ENCODE measurements at regions not wholly inside any gene's neighbourhood (a gene's known extent, or its start where the extent isn't known, plus 50 kb on each side); places are given as distances from the start of the nearest gene placed in this dataset.
A peak's percentile ranks its signal among the peaks of the same experiment; 100 is the strongest.

- TF ChIP-seq CTCF (conservative IDR thresholded peaks at IDR 0.05; ENCODE audit: control insufficient read depth, insufficient read depth, low read depth, low read length): no peak
- no peak overlapping the region for H3K4me3 ChIP-seq (ENCODE audit: control insufficient read depth, low read depth, low read length)
- DNase-seq (ENCODE audit: low read depth): no peak
Measured at GRCh38 chr12:58095002-58095401, 153.6 kb downstream of the ATP23 start.

DNA sequence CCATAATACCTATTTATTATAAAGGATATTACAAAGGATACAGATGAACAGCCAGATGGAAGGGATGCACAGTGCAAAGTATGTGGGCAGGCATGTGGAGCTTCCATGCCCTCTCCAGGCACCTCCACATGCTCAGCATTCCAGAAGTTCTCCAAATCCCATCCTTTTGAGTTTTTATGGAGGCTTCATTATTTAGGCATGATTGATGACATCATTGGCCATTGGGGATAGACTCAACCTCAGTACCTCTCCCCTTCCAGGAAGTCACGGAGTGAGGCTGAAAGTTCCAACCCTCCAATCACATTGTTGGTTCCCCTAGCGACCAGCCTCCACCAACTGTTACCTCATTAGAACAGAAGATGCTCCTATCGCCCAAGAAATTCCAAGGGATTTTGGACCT is 156.4 kb downstream of the ATP23 start:
- no peak overlapping the region for H3K4me3 ChIP-seq (ENCODE audit: control insufficient read depth, low read depth, low read length)
- no peak for DNase-seq (ENCODE audit: low read depth)
- no peak for TF ChIP-seq CTCF (conservative IDR thresholded peaks at IDR 0.05; ENCODE audit: control insufficient read depth, insufficient read depth, low read depth, low read length)

GRCh38 chr12:58099476-58099875 is 158.1 kb downstream of the ATP23 start:
- no peak for TF ChIP-seq CTCF (conservative IDR thresholded peaks at IDR 0.05; ENCODE audit: control insufficient read depth, insufficient read depth, low read depth, low read length)

DNA sequence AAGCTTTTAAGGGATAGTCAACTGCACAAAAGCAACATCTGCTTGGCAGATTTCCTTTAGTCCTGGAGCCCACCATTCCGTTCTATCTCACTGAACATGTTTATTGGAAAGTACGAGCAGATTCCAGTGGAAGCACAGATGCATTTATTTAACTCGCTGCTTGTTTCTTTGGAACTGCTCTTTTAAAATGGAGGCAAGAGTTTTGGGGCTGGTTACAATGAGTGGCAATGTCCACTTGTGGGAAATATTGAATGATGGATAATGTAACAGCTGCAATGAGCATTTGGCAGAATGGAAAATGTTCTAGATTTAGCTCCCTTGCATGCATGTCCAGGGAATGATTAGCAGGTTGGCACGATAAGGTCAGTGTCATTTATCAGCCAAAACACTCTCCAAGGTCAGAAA is 163.0 kb downstream of the ATP23 start:
- H3K4me3 ChIP-seq (ENCODE audit: control insufficient read depth, low read depth, low read length): no peak overlapping the region
- TF ChIP-seq CTCF (conservative IDR thresholded peaks at IDR 0.05; ENCODE audit: control insufficient read depth, insufficient read depth, low read depth, low read length): no peak
- DNase-seq (ENCODE audit: low read depth): no peak

More at GRCh38 chr12:58099476-58099875, 158.1 kb downstream of the ATP23 start:
- no peak for DNase-seq (ENCODE audit: low read depth)
- no peak overlapping the region for H3K4me3 ChIP-seq (ENCODE audit: control insufficient read depth, low read depth, low read length)

DNA sequence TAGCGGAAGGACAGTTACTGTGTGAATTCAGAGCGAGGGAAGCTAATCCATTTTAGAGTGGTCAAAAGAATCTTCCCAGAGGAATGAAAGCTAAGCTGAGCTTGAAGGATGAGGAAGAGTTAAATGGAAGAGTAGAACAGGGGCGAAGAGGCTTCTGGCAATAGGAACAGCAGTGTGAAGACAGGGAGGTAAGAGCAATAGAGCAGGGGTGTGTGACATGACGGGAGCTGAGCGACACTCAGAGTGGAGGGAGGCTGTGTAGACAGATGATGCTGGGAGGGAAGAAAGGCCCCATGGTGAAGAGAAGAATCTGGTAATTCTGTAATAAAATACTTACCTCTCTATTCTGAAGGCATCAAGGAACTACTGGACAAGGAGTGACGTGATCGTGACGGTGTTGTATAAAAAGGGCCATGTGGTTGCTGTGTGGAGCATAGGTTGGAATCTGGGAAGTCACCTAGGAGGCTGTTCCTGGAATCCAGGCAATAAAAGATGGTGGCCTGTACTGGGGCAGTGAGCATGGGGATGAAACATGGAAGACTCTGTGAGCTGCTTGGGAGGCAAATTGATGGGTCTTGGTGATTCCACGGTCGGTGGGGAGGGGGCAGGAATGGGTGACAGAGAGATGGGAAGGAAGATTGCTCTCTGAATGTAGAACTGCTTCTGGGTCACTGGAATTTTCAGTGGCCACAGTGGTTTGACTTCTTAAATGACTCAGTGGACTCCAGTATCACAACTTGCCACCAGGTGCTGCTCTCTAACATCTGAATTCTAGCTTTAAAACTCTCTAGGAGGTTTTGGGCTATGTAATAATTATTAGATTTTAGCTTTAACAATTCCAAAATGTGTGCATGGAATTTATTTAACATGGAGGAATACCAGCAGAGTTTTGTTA is 164.1 kb downstream of the ATP23 start:
- TF ChIP-seq CTCF (conservative IDR thresholded peaks at IDR 0.05; ENCODE audit: control insufficient read depth, insufficient read depth, low read depth, low read length): peak; percentile 48

DNA sequence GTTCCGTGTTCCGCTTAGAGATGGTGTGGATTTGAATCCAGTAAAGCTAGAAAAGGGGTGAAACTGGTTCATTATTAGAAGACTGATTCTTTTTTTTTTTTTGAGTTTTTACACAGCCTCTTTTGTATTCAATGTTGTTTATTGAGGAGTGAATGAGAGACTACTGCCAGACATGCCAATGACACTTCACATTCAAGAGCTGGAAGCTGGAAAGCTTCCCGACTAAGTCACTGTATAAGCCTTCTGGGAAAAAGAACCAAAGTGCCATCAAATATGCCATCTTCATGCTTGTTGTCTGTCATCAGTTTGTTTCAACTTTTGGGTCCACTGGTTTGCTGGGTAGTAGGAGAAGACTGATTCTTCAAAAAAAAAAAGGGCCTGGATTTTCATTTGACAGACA is 164.8 kb downstream of the ATP23 start:
- H3K4me3 ChIP-seq (ENCODE audit: control insufficient read depth, low read depth, low read length): no peak overlapping the region
- DNase-seq (ENCODE audit: low read depth): no peak
- TF ChIP-seq CTCF (conservative IDR thresholded peaks at IDR 0.05; ENCODE audit: control insufficient read depth, insufficient read depth, low read depth, low read length): no peak

More for the DNA sequence above, 164.1 kb downstream of the ATP23 start:
- peak; percentile 30 for DNase-seq (ENCODE audit: low read depth)
- H3K4me3 ChIP-seq (ENCODE audit: control insufficient read depth, low read depth, low read length): no peak overlapping the region

Data from fibroblast of mammary gland (primary cell).